ENCODE measurements at regions not wholly inside any gene's neighbourhood (a gene's known extent, or its start where the extent isn't known, plus 50 kb on each side); places are given as distances from the start of the nearest gene placed in this dataset.

DNA sequence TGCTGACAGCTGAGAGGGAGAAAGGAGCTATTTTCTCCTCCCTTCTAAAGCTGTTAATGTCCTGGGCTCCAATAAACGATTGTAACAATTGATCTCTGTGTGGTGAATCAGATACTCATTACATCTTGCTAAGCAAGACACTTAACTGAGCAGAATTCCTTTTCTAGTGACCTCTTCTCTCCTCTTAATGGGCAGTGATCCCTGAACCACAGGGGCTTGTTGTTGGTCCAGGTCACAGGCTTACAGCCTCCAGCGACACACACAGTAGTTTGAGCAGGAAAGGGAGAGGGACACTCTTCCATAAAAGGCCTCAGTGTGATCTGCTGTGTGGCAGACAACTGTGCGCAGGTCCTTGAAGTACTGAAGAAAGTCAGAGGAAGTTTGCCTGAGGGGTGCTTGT, 58.5 kb upstream of the MYO10 start:
- H2BK12ac ChIP-seq (ENCODE audit: low read length) = no peak overlapping the region
- peak; percentile 55 for DNase-seq (ENCODE audit: low spot score)
- H3K4me2 ChIP-seq (ENCODE audit: insufficient read depth, low read length, poor library complexity, severe bottlenecking) = no peak overlapping the region
- H3K27ac ChIP-seq (replicated peaks; ENCODE audit: low read length) = no peak overlapping the region
- no peak overlapping the region for H3K18ac ChIP-seq (ENCODE audit: low read length)
- H3K4me1 ChIP-seq (ENCODE audit: control insufficient read depth in 2 of 2, insufficient read depth in 1 of 2, low read depth in 1 of 2, low read length in 2 of 2) = peaks cover 4 to 6% of the 10 kb centered on the region in 2 donors
- H3K36me3 ChIP-seq (replicated peaks in 1 of 2; ENCODE audit: control insufficient read depth in 2 of 2, insufficient read depth in 2 of 2, low read length in 2 of 2) = no peaks in the 10 kb centered on the region
- no peaks in the 10 kb centered on the region for H3K9me3 ChIP-seq (replicated peaks in 1 of 2; ENCODE audit: control insufficient read depth in 2 of 2, insufficient read depth in 1 of 2, low read depth in 1 of 2, low read length in 2 of 2)
- H2BK5ac ChIP-seq (ENCODE audit: low read length) = no peak overlapping the region
- H3K9ac ChIP-seq (ENCODE audit: low read depth, low read length, poor library complexity) = no peak overlapping the region
- no peak overlapping the region for H4K91ac ChIP-seq (ENCODE audit: low read depth, low read length, poor library complexity)
- no peak overlapping the region for H2BK15ac ChIP-seq (ENCODE audit: low read length)
- no peak overlapping the region for H2BK120ac ChIP-seq (ENCODE audit: low read depth, low read length)
- peak overlapping the region; percentile 55 for H2AFZ ChIP-seq (ENCODE audit: low read length)
- H3K79me1 ChIP-seq (ENCODE audit: low read depth, low read length) = no peaks in the 10 kb centered on the region
- H3K14ac ChIP-seq (ENCODE audit: low read length) = no peak overlapping the region
- WGBS, 2 donors (ENCODE audit: extremely low coverage in 2 of 2, insufficient read length in 2 of 2, insufficient replicate concordance in 1 of 2) = no CpG with 5 or more reads among the region's 3 CpGs
- no peaks in the 10 kb centered on the region for H3K27me3 ChIP-seq (ENCODE audit: control insufficient read depth in 3 of 3, insufficient read depth in 3 of 3, low read depth in 1 of 3, low read length in 3 of 3)
- no peak overlapping the region for H4K8ac ChIP-seq (ENCODE audit: low read depth, low read length)
- H3K4ac ChIP-seq (ENCODE audit: low read length) = no peak overlapping the region
- H2AK5ac ChIP-seq (ENCODE audit: low read depth, low read length) = no peak overlapping the region
- H3K23ac ChIP-seq (ENCODE audit: low read depth, low read length, poor library complexity) = no peak overlapping the region
- H3K4me3 ChIP-seq (ENCODE audit: low read length in 2 of 2) = no peak overlapping the region

DNA sequence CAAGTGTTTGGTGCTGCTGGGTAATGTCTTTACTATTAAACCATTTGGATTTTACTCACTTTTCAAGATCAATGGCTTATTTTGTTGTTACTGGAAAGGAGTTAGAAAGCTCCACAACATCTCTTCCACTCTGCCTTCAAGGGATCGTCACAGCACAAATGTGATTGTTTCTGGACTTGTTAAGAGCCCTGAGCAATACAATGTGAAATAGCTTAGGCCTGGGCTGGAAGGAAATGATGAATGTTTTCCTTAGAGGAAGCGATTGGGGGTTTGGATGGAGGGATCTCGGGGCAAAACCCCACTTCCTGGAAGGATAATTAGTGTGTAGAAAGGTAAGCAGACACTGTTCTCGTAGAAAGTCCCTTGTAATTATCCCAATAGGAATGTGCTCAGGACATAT, 59.3 kb upstream of the MYO10 start:
- H2BK5ac ChIP-seq (ENCODE audit: low read length) = no peak overlapping the region
- H3K23ac ChIP-seq (ENCODE audit: low read depth, low read length, poor library complexity) = no peak overlapping the region
- no CpG with 5 or more reads among the region's 4 CpGs for WGBS, 2 donors (ENCODE audit: extremely low coverage in 2 of 2, insufficient read length in 2 of 2, insufficient replicate concordance in 1 of 2)
- no peak overlapping the region for H3K4me2 ChIP-seq (ENCODE audit: insufficient read depth, low read length, poor library complexity, severe bottlenecking)
- H3K9me3 ChIP-seq (replicated peaks in 1 of 2; ENCODE audit: control insufficient read depth in 2 of 2, insufficient read depth in 1 of 2, low read depth in 1 of 2, low read length in 2 of 2) = no peaks in the 10 kb centered on the region
- H3K4me3 ChIP-seq (ENCODE audit: low read length in 2 of 2) = no peak overlapping the region
- no peaks in the 10 kb centered on the region for H3K27me3 ChIP-seq (ENCODE audit: control insufficient read depth in 3 of 3, insufficient read depth in 3 of 3, low read depth in 1 of 3, low read length in 3 of 3)
- H4K91ac ChIP-seq (ENCODE audit: low read depth, low read length, poor library complexity) = no peak overlapping the region
- no peaks in the 10 kb centered on the region for H3K36me3 ChIP-seq (replicated peaks in 1 of 2; ENCODE audit: control insufficient read depth in 2 of 2, insufficient read depth in 2 of 2, low read length in 2 of 2)
- no peaks in the 10 kb centered on the region for H3K79me1 ChIP-seq (ENCODE audit: low read depth, low read length)
- no peak overlapping the region for H4K8ac ChIP-seq (ENCODE audit: low read depth, low read length)
- H3K4me1 ChIP-seq (ENCODE audit: control insufficient read depth in 2 of 2, insufficient read depth in 1 of 2, low read depth in 1 of 2, low read length in 2 of 2) = peaks cover 4 to 6% of the 10 kb centered on the region in 2 donors
- no peak overlapping the region for H2BK120ac ChIP-seq (ENCODE audit: low read depth, low read length)
- H3K4ac ChIP-seq (ENCODE audit: low read length) = no peak overlapping the region
- peak overlapping the region; percentile 55 for H2AFZ ChIP-seq (ENCODE audit: low read length)
- no peak overlapping the region for H2BK12ac ChIP-seq (ENCODE audit: low read length)
- H3K27ac ChIP-seq (replicated peaks; ENCODE audit: low read length) = no peak overlapping the region
- no peak overlapping the region for H3K18ac ChIP-seq (ENCODE audit: low read length)
- no peak overlapping the region for H2AK5ac ChIP-seq (ENCODE audit: low read depth, low read length)
- no peak overlapping the region for H3K14ac ChIP-seq (ENCODE audit: low read length)
- no peak overlapping the region for H2BK15ac ChIP-seq (ENCODE audit: low read length)
- no peak overlapping the region for H3K9ac ChIP-seq (ENCODE audit: low read depth, low read length, poor library complexity)
- no peak for DNase-seq (ENCODE audit: low spot score)

GRCh38 chr5:17000291-17000939, 64.3 kb upstream of the MYO10 start:
- Histone ChIP-seq H2AK5ac (ENCODE audit: low read depth, low read length) (no peak overlapping the region), H3K9ac (ENCODE audit: low read depth, low read length, poor library complexity) (no peak overlapping the region), H3K4me1 (ENCODE audit: control insufficient read depth in 2 of 2, insufficient read depth in 1 of 2, low read depth in 1 of 2, low read length in 2 of 2) (peaks cover 0 to under 1% of the 10 kb centered on the region in 2 donors), H3K18ac (ENCODE audit: low read length) (no peak overlapping the region), H3K4ac (ENCODE audit: low read length) (no peak overlapping the region), H2AFZ (ENCODE audit: low read length) (no peak overlapping the region), H2BK5ac (ENCODE audit: low read length) (no peak overlapping the region), H3K4me2 (ENCODE audit: insufficient read depth, low read length, poor library complexity, severe bottlenecking) (no peak overlapping the region), H2BK120ac (ENCODE audit: low read depth, low read length) (no peak overlapping the region), H3K36me3 (replicated peaks in 1 of 2; ENCODE audit: control insufficient read depth in 2 of 2, insufficient read depth in 2 of 2, low read length in 2 of 2) (no peaks in the 10 kb centered on the region), H3K9me3 (replicated peaks in 1 of 2; ENCODE audit: control insufficient read depth in 2 of 2, insufficient read depth in 1 of 2, low read depth in 1 of 2, low read length in 2 of 2) (no peaks in the 10 kb centered on the region), H4K91ac (ENCODE audit: low read depth, low read length, poor library complexity) (no peak overlapping the region), H3K4me3 (ENCODE audit: low read length in 2 of 2) (no peak overlapping the region), H3K79me1 (ENCODE audit: low read depth, low read length) (no peaks in the 10 kb centered on the region), H3K14ac (ENCODE audit: low read length) (no peak overlapping the region), H2BK15ac (ENCODE audit: low read length) (no peak overlapping the region), H3K23ac (ENCODE audit: low read depth, low read length, poor library complexity) (no peak overlapping the region), H2BK12ac (ENCODE audit: low read length) (no peak overlapping the region), H3K27me3 (ENCODE audit: control insufficient read depth in 3 of 3, insufficient read depth in 3 of 3, low read depth in 1 of 3, low read length in 3 of 3) (no peaks in the 10 kb centered on the region), H4K8ac (ENCODE audit: low read depth, low read length) (no peak overlapping the region), H3K27ac (replicated peaks; ENCODE audit: low read length) (no peak overlapping the region)
- no CpG with 5 or more reads among the region's 5 CpGs for WGBS, 2 donors (ENCODE audit: extremely low coverage in 2 of 2, insufficient read length in 2 of 2, insufficient replicate concordance in 1 of 2)
- DNase-seq (ENCODE audit: low spot score) = no peak

DNA sequence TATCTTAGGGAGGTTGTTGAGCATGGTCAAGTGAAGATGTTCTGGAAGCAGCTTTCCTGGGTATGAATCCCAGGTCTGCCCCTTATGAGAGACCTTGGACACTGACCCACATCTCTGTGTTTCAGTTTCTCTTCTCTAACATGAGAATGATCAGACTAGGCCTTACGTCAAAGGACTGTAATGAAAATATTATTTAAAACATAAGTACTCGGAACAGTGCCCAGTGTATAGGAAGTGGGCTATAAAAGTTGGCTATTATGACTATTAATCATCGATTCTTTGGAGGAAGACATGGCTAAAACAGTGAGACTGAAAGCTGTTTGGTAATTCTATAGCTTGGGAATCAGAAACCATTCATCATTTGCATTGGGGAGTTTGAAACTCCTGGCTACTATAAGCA, 65.3 kb upstream of the MYO10 start:
- no peak for DNase-seq (ENCODE audit: low spot score)
- no peaks in the 10 kb centered on the region for H3K4me1 ChIP-seq (ENCODE audit: control insufficient read depth in 2 of 2, insufficient read depth in 1 of 2, low read depth in 1 of 2, low read length in 2 of 2)
- H2BK120ac ChIP-seq (ENCODE audit: low read depth, low read length) = no peak overlapping the region
- H2BK15ac ChIP-seq (ENCODE audit: low read length) = peak overlapping the region; percentile 72
- H3K9me3 ChIP-seq (replicated peaks in 1 of 2; ENCODE audit: control insufficient read depth in 2 of 2, insufficient read depth in 1 of 2, low read depth in 1 of 2, low read length in 2 of 2) = no peaks in the 10 kb centered on the region
- H3K14ac ChIP-seq (ENCODE audit: low read length) = no peak overlapping the region
- H2AK5ac ChIP-seq (ENCODE audit: low read depth, low read length) = no peak overlapping the region
- no peak overlapping the region for H3K9ac ChIP-seq (ENCODE audit: low read depth, low read length, poor library complexity)
- WGBS, 2 donors (ENCODE audit: extremely low coverage in 2 of 2, insufficient read length in 2 of 2, insufficient replicate concordance in 1 of 2) = no CpG with 5 or more reads among the region's 3 CpGs
- H4K8ac ChIP-seq (ENCODE audit: low read depth, low read length) = no peak overlapping the region
- no peak overlapping the region for H3K4me3 ChIP-seq (ENCODE audit: low read length in 2 of 2)
- no peak overlapping the region for H2BK5ac ChIP-seq (ENCODE audit: low read length)
- no peak overlapping the region for H3K27ac ChIP-seq (replicated peaks; ENCODE audit: low read length)
- H3K27me3 ChIP-seq (ENCODE audit: control insufficient read depth in 3 of 3, insufficient read depth in 3 of 3, low read depth in 1 of 3, low read length in 3 of 3) = no peaks in the 10 kb centered on the region
- no peak overlapping the region for H3K23ac ChIP-seq (ENCODE audit: low read depth, low read length, poor library complexity)
- H4K91ac ChIP-seq (ENCODE audit: low read depth, low read length, poor library complexity) = no peak overlapping the region
- H3K4me2 ChIP-seq (ENCODE audit: insufficient read depth, low read length, poor library complexity, severe bottlenecking) = no peak overlapping the region
- no peaks in the 10 kb centered on the region for H3K79me1 ChIP-seq (ENCODE audit: low read depth, low read length)
- no peak overlapping the region for H3K18ac ChIP-seq (ENCODE audit: low read length)
- no peak overlapping the region for H3K4ac ChIP-seq (ENCODE audit: low read length)
- no peaks in the 10 kb centered on the region for H3K36me3 ChIP-seq (replicated peaks in 1 of 2; ENCODE audit: control insufficient read depth in 2 of 2, insufficient read depth in 2 of 2, low read length in 2 of 2)
- H2BK12ac ChIP-seq (ENCODE audit: low read length) = no peak overlapping the region
- no peak overlapping the region for H2AFZ ChIP-seq (ENCODE audit: low read length)

Data from neuronal stem cell (in vitro differentiated cells).